ENCODE measurements at regions not wholly inside any gene's neighbourhood (a gene's known extent, or its start where the extent isn't known, plus 50 kb on each side); places are given as distances from the start of the nearest gene placed in this dataset.

- DNase-seq (ENCODE audit: low read depth in 1 of 2, low spot score in 1 of 2) (no peak), FAIRE-seq (no peak), ATAC-seq (no peak)
- Histone ChIP-seq H3K4me2 (no peak overlapping the region), H3K4me3 (no peak overlapping the region), H3K4me1 (no peaks in the 10 kb centered on the region), H3K27ac (no peak overlapping the region), H3K9me3 (no peaks in the 10 kb centered on the region)
- TF ChIP-seq MAFK (IDR thresholded peaks at IDR 0.05; ENCODE audit: partially characterized antibody) (no peak), NR3C1 (IDR thresholded peaks at IDR 0.05) (no peak), RCOR1 (IDR thresholded peaks at IDR 0.05; ENCODE audit: low read depth, low read length) (no peak), NFE2L2 (conservative IDR thresholded peaks at IDR 0.05; ENCODE audit: low read length) (no peak), KDM1A (IDR thresholded peaks at IDR 0.05; ENCODE audit: low read depth) (no peak), HDAC2 (IDR thresholded peaks at IDR 0.05) (no peak), ZFP36 (IDR thresholded peaks at IDR 0.05; ENCODE audit: borderline replicate concordance, partially characterized antibody) (no peak), CEBPB (IDR thresholded peaks at IDR 0.05) (no peak)
- ChIA-PET POLR2A (no interaction called here), CTCF (no interaction called here)
- WGBS (ENCODE audit: missing lambda C conversion rate): 62% methylated on average over 2 of the region's 2 CpGs
Measured at GRCh38 chr13:87208636-87209035, 462.5 kb upstream of the SLITRK5 start.

DNA sequence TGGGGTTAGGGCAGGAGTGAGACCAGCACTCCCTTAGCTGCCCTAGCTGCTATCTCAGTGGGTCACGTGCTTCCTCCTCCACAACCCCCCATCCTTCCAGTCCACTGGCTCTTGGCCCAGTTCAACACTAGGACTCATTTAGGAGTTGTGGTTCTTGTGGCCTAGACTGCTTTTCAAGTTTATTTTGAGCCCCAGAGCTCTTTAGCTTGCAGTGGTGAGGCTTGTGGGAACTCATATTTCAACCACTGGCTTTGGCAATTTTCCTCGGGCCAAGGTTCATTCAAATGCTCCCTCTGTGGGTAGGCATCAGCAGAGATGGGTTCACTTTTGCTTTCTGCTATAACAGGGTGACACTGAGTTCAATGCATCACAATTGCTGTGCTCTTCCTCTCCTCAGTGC lies 436.2 kb upstream of the SLITRK5 start:
- TF ChIP-seq MAFK (IDR thresholded peaks at IDR 0.05; ENCODE audit: partially characterized antibody) (no peak), GATA3 (IDR thresholded peaks at IDR 0.05; ENCODE audit: borderline replicate concordance) (no peak), ZSCAN20 (CRISPR knock-in tag; IDR thresholded peaks at IDR 0.05) (no peak), USF2 (IDR thresholded peaks at IDR 0.05) (no peak), RFX5 (IDR thresholded peaks at IDR 0.05) (no peak), KDM5A (IDR thresholded peaks at IDR 0.05) (no peak), CHD4 (IDR thresholded peaks at IDR 0.05; ENCODE audit: borderline replicate concordance) (no peak), EHMT2 (IDR thresholded peaks at IDR 0.05; ENCODE audit: low read depth) (no peak), RCOR1 (IDR thresholded peaks at IDR 0.05; ENCODE audit: low read depth, low read length) (no peak), POLR2A (IDR thresholded peaks at IDR 0.05; ENCODE audit: low read length) (no peak), POLR2AphosphoS2 (conservative IDR thresholded peaks at IDR 0.05; ENCODE audit: low read length) (no peak), TP53 (CRISPR knock-in tag; IDR thresholded peaks at IDR 0.05) (no peak), MAZ (IDR thresholded peaks at IDR 0.05; ENCODE audit: borderline replicate concordance, low read depth, low read length) (no peak), BHLHE40 (IDR thresholded peaks at IDR 0.05; ENCODE audit: low read depth, low read length) (no peak), CHD2 (IDR thresholded peaks at IDR 0.05; ENCODE audit: low read length, partially characterized antibody) (no peak), JUN (IDR thresholded peaks at IDR 0.05) (no peak), HDAC2 (IDR thresholded peaks at IDR 0.05) (no peak)
- TF ChIP-seq, protein P1, sequence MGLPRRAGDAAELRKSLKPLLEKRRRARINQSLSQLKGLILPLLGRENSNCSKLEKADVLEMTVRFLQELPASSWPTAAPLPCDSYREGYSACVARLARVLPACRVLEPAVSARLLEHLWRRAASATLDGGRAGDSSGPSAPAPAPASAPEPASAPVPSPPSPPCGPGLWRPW (IDR thresholded peaks at IDR 0.05): no peak
- TF ChIP-seq, protein P2, sequence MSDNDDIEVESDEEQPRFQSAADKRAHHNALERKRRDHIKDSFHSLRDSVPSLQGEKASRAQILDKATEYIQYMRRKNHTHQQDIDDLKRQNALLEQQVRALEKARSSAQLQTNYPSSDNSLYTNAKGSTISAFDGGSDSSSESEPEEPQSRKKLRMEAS (IDR thresholded peaks at IDR 0.05): no peak
- TF ChIP-seq, protein P3, sequence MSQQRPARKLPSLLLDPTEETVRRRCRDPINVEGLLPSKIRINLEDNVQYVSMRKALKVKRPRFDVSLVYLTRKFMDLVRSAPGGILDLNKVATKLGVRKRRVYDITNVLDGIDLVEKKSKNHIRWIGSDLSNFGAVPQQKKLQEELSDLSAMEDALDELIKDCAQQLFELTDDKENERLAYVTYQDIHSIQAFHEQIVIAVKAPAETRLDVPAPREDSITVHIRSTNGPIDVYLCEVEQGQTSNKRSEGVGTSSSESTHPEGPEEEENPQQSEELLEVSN (IDR thresholded peaks at IDR 0.05; ENCODE audit: borderline replicate concordance, low read depth): no peak
- POLR2A ChIA-PET: no interaction called here
- DNase-seq (ENCODE audit: low read depth in 1 of 2, low spot score in 1 of 2) (no peak), ATAC-seq (no peak), FAIRE-seq (no peak)
- 13% methylated on average over 2 of the region's 2 CpGs for WGBS (ENCODE audit: missing lambda C conversion rate)
- CTCF ChIA-PET: no interaction called here
- no peak overlapping the region for H3K27ac ChIP-seq
- H3K4me3 ChIP-seq: no peak overlapping the region
- no peaks in the 10 kb centered on the region for H3K9me3 ChIP-seq
- no peaks in the 10 kb centered on the region for H3K4me1 ChIP-seq
- H3K4me2 ChIP-seq: no peak overlapping the region

DNA sequence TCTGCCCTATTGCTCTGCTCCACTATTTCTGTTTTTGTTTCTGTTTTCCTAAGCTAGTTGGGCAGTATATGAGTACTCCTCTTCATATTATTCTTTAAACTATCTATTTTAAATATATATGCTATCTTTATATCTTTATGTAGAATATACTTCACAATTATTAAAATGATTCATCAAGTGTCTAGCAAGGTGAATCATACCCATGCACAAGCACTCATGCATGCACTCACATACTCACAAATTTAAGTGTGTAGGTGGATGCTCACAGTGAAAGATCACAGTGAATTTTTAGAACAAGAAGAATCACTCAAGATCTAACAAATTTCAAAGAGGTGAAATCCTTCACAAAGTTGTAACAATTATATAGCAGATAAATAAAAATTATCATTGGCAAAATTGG lies 435.6 kb upstream of the SLITRK5 start:
- FAIRE-seq (no peak), DNase-seq (ENCODE audit: low read depth in 1 of 2, low spot score in 1 of 2) (no peak), ATAC-seq (no peak)
- no peaks in the 10 kb centered on the region for H3K9me3 ChIP-seq
- no peak overlapping the region for H3K27ac ChIP-seq
- CTCF ChIA-PET: no interaction called here
- POLR2A ChIA-PET: no interaction called here
- H3K4me3 ChIP-seq: no peak overlapping the region
- H3K4me1 ChIP-seq: no peaks in the 10 kb centered on the region
- no peak overlapping the region for H3K4me2 ChIP-seq
- TF ChIP-seq MAZ (IDR thresholded peaks at IDR 0.05; ENCODE audit: borderline replicate concordance, low read depth, low read length): no peak
- TF ChIP-seq NFE2L2 (conservative IDR thresholded peaks at IDR 0.05; ENCODE audit: low read length): no peak
- no peak for TF ChIP-seq CBX2 (IDR thresholded peaks at IDR 0.05; ENCODE audit: borderline replicate concordance, low read depth)
- TF ChIP-seq NR3C1 (IDR thresholded peaks at IDR 0.05): no peak
- TF ChIP-seq MYC (IDR thresholded peaks at IDR 0.05; ENCODE audit: borderline replicate concordance, low read length): no peak
- TF ChIP-seq POLR2A (IDR thresholded peaks at IDR 0.05; ENCODE audit: low read length): no peak
- no peak for TF ChIP-seq SREBF2 (IDR thresholded peaks at IDR 0.05)
- TF ChIP-seq, protein P4, sequence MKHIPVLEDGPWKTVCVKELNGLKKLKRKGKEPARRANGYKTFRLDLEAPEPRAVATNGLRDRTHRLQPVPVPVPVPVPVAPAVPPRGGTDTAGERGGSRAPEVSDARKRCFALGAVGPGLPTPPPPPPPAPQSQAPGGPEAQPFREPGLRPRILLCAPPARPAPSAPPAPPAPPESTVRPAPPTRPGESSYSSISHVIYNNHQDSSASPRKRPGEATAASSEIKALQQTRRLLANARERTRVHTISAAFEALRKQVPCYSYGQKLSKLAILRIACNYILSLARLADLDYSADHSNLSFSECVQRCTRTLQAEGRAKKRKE (CRISPR knock-in tag; IDR thresholded peaks at IDR 0.05; ENCODE audit: low read depth): no peak
- TF ChIP-seq BHLHE40 (IDR thresholded peaks at IDR 0.05; ENCODE audit: low read depth, low read length): no peak
- no peak for TF ChIP-seq JUNB (IDR thresholded peaks at IDR 0.05)
- TF ChIP-seq ZSCAN20 (CRISPR knock-in tag; IDR thresholded peaks at IDR 0.05): no peak
- no peak for TF ChIP-seq CEBPB (IDR thresholded peaks at IDR 0.05)
- no peak for TF ChIP-seq ESRRA (IDR thresholded peaks at IDR 0.05; ENCODE audit: borderline replicate concordance, low read length)
- TF ChIP-seq, protein P5, sequence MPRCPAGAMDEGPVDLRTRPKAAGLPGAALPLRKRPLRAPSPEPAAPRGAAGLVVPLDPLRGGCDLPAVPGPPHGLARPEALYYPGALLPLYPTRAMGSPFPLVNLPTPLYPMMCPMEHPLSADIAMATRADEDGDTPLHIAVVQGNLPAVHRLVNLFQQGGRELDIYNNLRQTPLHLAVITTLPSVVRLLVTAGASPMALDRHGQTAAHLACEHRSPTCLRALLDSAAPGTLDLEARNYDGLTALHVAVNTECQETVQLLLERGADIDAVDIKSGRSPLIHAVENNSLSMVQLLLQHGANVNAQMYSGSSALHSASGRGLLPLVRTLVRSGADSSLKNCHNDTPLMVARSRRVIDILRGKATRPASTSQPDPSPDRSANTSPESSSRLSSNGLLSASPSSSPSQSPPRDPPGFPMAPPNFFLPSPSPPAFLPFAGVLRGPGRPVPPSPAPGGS (IDR thresholded peaks at IDR 0.05): no peak
- TF ChIP-seq ZNF302 (CRISPR knock-in tag; IDR thresholded peaks at IDR 0.05): no peak
- TF ChIP-seq, protein P1 (IDR thresholded peaks at IDR 0.05): no peak
- TF ChIP-seq EP300 (IDR thresholded peaks at IDR 0.05): no peak
